ENCODE measurements at regions not wholly inside any gene's neighbourhood (a gene's known extent, or its start where the extent isn't known, plus 50 kb on each side); places are given as distances from the start of the nearest gene placed in this dataset.
A peak's percentile ranks its signal among the peaks of the same experiment; 100 is the strongest.

GRCh38 chr5:27257696-27258095 is 219.3 kb upstream of the CDH9 start:
- H3K4me3 Mint-ChIP-seq = no peak overlapping the region
- peaks cover 6% of the 10 kb centered on the region for H3K9me3 Mint-ChIP-seq
- H3K36me3 Mint-ChIP-seq (ENCODE audit: low read depth) = peaks cover 2% of the 10 kb centered on the region
- no peak overlapping the region for H3K27ac Mint-ChIP-seq
- H3K27me3 Mint-ChIP-seq (ENCODE audit: low read depth) = no peaks in the 10 kb centered on the region
- TF ChIP-seq CTCF (IDR thresholded peaks at IDR 0.05; ENCODE audit: unreplicated experiment in 3 of 3) = no peak
- no peaks in the 10 kb centered on the region for H3K4me1 Mint-ChIP-seq

- Mint-ChIP-seq H3K9me3 (no peaks in the 10 kb centered on the region), H3K36me3 (ENCODE audit: low read depth) (no peaks in the 10 kb centered on the region), H3K27me3 (ENCODE audit: low read depth) (no peaks in the 10 kb centered on the region), H3K27ac (no peak overlapping the region), H3K4me1 (no peaks in the 10 kb centered on the region), H3K4me3 (no peak overlapping the region)
- no peak for TF ChIP-seq CTCF (IDR thresholded peaks at IDR 0.05; ENCODE audit: unreplicated experiment in 3 of 3)
These were observed 214.5 kb upstream of the CDH9 start for GRCh38 chr5:27252911-27253310.

- no peak overlapping the region for H3K4me3 Mint-ChIP-seq
- H3K27me3 Mint-ChIP-seq (ENCODE audit: low read depth) = no peaks in the 10 kb centered on the region
- peaks cover 26% of the 10 kb centered on the region for H3K9me3 Mint-ChIP-seq
- H3K36me3 Mint-ChIP-seq (ENCODE audit: low read depth) = no peaks in the 10 kb centered on the region
- peaks cover 14% of the 10 kb centered on the region for H3K4me1 Mint-ChIP-seq
- H3K27ac Mint-ChIP-seq = peak overlapping the region in 2 of 3 experiments; percentile 74 to 81
- no peak for TF ChIP-seq CTCF (IDR thresholded peaks at IDR 0.05; ENCODE audit: unreplicated experiment in 3 of 3)
These were observed 203.9 kb upstream of the CDH9 start for GRCh38 chr5:27242258-27242626.

GRCh38 chr5:27241564-27242257 is 203.3 kb upstream of the CDH9 start:
- no peak overlapping the region for H3K4me3 Mint-ChIP-seq
- H3K27me3 Mint-ChIP-seq (ENCODE audit: low read depth) = no peaks in the 10 kb centered on the region
- H3K4me1 Mint-ChIP-seq = peaks cover 14% of the 10 kb centered on the region
- peaks cover 26% of the 10 kb centered on the region for H3K9me3 Mint-ChIP-seq
- H3K36me3 Mint-ChIP-seq (ENCODE audit: low read depth) = no peaks in the 10 kb centered on the region
- H3K27ac Mint-ChIP-seq = peak overlapping the region; percentile 45 to 81 (median 74)
- TF ChIP-seq CTCF (IDR thresholded peaks at IDR 0.05; ENCODE audit: unreplicated experiment in 3 of 3) = peak in 1 of 3 experiments; percentile 9

- Mint-ChIP-seq H3K27me3 (ENCODE audit: low read depth) (no peaks in the 10 kb centered on the region), H3K27ac (peak overlapping the region in 2 of 3 experiments; percentile 74 to 81), H3K9me3 (peaks cover 26% of the 10 kb centered on the region), H3K36me3 (ENCODE audit: low read depth) (no peaks in the 10 kb centered on the region), H3K4me1 (peaks cover 14% of the 10 kb centered on the region), H3K4me3 (no peak overlapping the region)
- no peak for TF ChIP-seq CTCF (IDR thresholded peaks at IDR 0.05; ENCODE audit: unreplicated experiment in 3 of 3)
These were observed 202.4 kb upstream of the CDH9 start for GRCh38 chr5:27240791-27241190.

- Mint-ChIP-seq H3K4me3 (no peak overlapping the region), H3K9me3 (peaks cover 6% of the 10 kb centered on the region), H3K4me1 (no peaks in the 10 kb centered on the region), H3K27ac (no peak overlapping the region), H3K36me3 (ENCODE audit: low read depth) (no peaks in the 10 kb centered on the region), H3K27me3 (ENCODE audit: low read depth) (no peaks in the 10 kb centered on the region)
- no peak for TF ChIP-seq CTCF (IDR thresholded peaks at IDR 0.05; ENCODE audit: unreplicated experiment in 3 of 3)
These were observed 196.5 kb upstream of the CDH9 start for GRCh38 chr5:27234916-27235315.

Data from nephron (organoid).